ENCODE measurements at regions not wholly inside any gene's neighbourhood (a gene's known extent, or its start where the extent isn't known, plus 50 kb on each side); places are given as distances from the start of the nearest gene placed in this dataset.

- H3K4me3 ChIP-seq (ENCODE audit: low read depth, low read length): no peak overlapping the region
- TF ChIP-seq CTCF (IDR thresholded peaks at IDR 0.05; ENCODE audit: insufficient read depth, low read depth, low read length, missing control alignments): no peak
- DNase-seq (ENCODE audit: low read depth): no peak
Measured at GRCh38 chr18:28711096-28711495, 534.2 kb upstream of the CDH2 start.

GRCh38 chr18:28707006-28707405 is 530.1 kb upstream of the CDH2 start:
- no peak overlapping the region for H3K4me3 ChIP-seq (ENCODE audit: low read depth, low read length)
- TF ChIP-seq CTCF (IDR thresholded peaks at IDR 0.05; ENCODE audit: insufficient read depth, low read depth, low read length, missing control alignments): no peak
- no peak for DNase-seq (ENCODE audit: low read depth)

- DNase-seq (ENCODE audit: low read depth): no peak
- no peak for TF ChIP-seq CTCF (IDR thresholded peaks at IDR 0.05; ENCODE audit: insufficient read depth, low read depth, low read length, missing control alignments)
- H3K4me3 ChIP-seq (ENCODE audit: low read depth, low read length): no peak overlapping the region
Measured at GRCh38 chr18:28706397-28706796, 529.5 kb upstream of the CDH2 start.

GRCh38 chr18:28705482-28705881 is 528.6 kb upstream of the CDH2 start:
- no peak for TF ChIP-seq CTCF (IDR thresholded peaks at IDR 0.05; ENCODE audit: insufficient read depth, low read depth, low read length, missing control alignments)
- no peak for DNase-seq (ENCODE audit: low read depth)

GRCh38 chr18:28692337-28692736 is 515.4 kb upstream of the CDH2 start:
- no peak overlapping the region for H3K4me3 ChIP-seq (ENCODE audit: low read depth, low read length)
- DNase-seq (ENCODE audit: low read depth): no peak
- no peak for TF ChIP-seq CTCF (IDR thresholded peaks at IDR 0.05; ENCODE audit: insufficient read depth, low read depth, low read length, missing control alignments)

More at GRCh38 chr18:28705482-28705881, 528.6 kb upstream of the CDH2 start:
- no peak overlapping the region for H3K4me3 ChIP-seq (ENCODE audit: low read depth, low read length)

- H3K4me3 ChIP-seq (ENCODE audit: low read depth, low read length): no peak overlapping the region
- no peak for DNase-seq (ENCODE audit: low read depth)
- no peak for TF ChIP-seq CTCF (IDR thresholded peaks at IDR 0.05; ENCODE audit: insufficient read depth, low read depth, low read length, missing control alignments)
Measured at GRCh38 chr18:28691496-28691840, 514.5 kb upstream of the CDH2 start.

GRCh38 chr18:28690836-28691495 is 514.0 kb upstream of the CDH2 start:
- no peak for TF ChIP-seq CTCF (IDR thresholded peaks at IDR 0.05; ENCODE audit: insufficient read depth, low read depth, low read length, missing control alignments)
- H3K4me3 ChIP-seq (ENCODE audit: low read depth, low read length): no peak overlapping the region
- no peak for DNase-seq (ENCODE audit: low read depth)

Data from GM12865 (cell line).